ENCODE measurements at regions not wholly inside any gene's neighbourhood (a gene's known extent, or its start where the extent isn't known, plus 50 kb on each side); places are given as distances from the start of the nearest gene placed in this dataset.

DNA sequence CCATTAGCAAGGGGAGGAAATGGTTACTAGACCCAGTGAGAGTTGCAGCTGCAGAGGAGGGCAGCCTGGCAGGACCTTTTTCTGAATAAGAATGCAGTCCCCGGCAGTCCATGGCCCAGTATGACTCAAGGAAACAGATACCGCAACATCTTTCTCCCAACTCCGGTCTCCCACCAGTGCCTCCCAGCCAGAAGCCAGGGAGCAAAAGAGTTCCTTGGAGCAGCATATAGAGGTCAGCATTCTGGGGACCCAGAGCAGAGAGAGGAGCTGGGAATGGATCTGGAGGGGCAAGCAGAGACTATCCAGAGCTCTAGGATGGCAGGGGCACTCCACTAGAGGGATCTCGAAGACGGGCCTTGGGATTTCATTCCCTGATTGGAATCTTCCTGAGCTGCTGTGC lies 339.2 kb upstream of the AADAT start:
- TF ChIP-seq, protein P1, sequence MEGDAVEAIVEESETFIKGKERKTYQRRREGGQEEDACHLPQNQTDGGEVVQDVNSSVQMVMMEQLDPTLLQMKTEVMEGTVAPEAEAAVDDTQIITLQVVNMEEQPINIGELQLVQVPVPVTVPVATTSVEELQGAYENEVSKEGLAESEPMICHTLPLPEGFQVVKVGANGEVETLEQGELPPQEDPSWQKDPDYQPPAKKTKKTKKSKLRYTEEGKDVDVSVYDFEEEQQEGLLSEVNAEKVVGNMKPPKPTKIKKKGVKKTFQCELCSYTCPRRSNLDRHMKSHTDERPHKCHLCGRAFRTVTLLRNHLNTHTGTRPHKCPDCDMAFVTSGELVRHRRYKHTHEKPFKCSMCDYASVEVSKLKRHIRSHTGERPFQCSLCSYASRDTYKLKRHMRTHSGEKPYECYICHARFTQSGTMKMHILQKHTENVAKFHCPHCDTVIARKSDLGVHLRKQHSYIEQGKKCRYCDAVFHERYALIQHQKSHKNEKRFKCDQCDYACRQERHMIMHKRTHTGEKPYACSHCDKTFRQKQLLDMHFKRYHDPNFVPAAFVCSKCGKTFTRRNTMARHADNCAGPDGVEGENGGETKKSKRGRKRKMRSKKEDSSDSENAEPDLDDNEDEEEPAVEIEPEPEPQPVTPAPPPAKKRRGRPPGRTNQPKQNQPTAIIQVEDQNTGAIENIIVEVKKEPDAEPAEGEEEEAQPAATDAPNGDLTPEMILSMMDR (IDR thresholded peaks at IDR 0.05; ENCODE audit: insufficient read depth, low read depth, low read length): no peak
- TF ChIP-seq EZH2 (IDR thresholded peaks at IDR 0.05; ENCODE audit: insufficient read depth, low read length): no peak

Measured in astrocyte (in vitro differentiated cells and primary cell).